GM18907 (cell line): ENCODE measurements at regions not wholly inside any gene's neighbourhood (a gene's known extent, or its start where the extent isn't known, plus 50 kb on each side); places are given as distances from the start of the nearest gene placed in this dataset.

ENCODE experiments used
- ATAC-seq: cut with Tn5 transposase; IDR thresholded peaks from one replicate; pipeline ENCODE4 v1.9.1; 2021; ENCODE audit warnings: mild to moderate bottlenecking, moderate library complexity; ENCODE audit not compliant: unreplicated experiment

- ATAC-seq = no peak
These were observed 481.0 kb upstream of the ADAMTS5 start for GRCh38 chr21:27447843-27448242.

- ATAC-seq = no peak
These were observed 462.9 kb upstream of the ADAMTS5 start for GRCh38 chr21:27429710-27430341.

- no peak for ATAC-seq
These were observed 459.3 kb upstream of the ADAMTS5 start for GRCh38 chr21:27426196-27426595.

GRCh38 chr21:27425574-27425973 is 458.7 kb upstream of the ADAMTS5 start:
- ATAC-seq = no peak

- no peak for ATAC-seq
These were observed 458.3 kb upstream of the ADAMTS5 start for GRCh38 chr21:27425172-27425571.

GRCh38 chr21:27424601-27425000 is 457.7 kb upstream of the ADAMTS5 start:
- no peak for ATAC-seq

- ATAC-seq = no peak
These were observed 457.2 kb upstream of the ADAMTS5 start for GRCh38 chr21:27423906-27424595.

- ATAC-seq = no peak
These were observed 456.1 kb upstream of the ADAMTS5 start for GRCh38 chr21:27423038-27423437.

GRCh38 chr21:27422435-27422834 is 455.5 kb upstream of the ADAMTS5 start:
- no peak for ATAC-seq

- ATAC-seq = no peak
These were observed 454.8 kb upstream of the ADAMTS5 start for GRCh38 chr21:27421654-27422053.

GRCh38 chr21:27419153-27419552 is 452.3 kb upstream of the ADAMTS5 start:
- ATAC-seq = no peak

GRCh38 chr21:27418346-27418745 is 451.5 kb upstream of the ADAMTS5 start:
- ATAC-seq = no peak

GRCh38 chr21:27412530-27412929 is 445.6 kb upstream of the ADAMTS5 start:
- ATAC-seq = no peak

- ATAC-seq = no peak
These were observed 441.9 kb upstream of the ADAMTS5 start for GRCh38 chr21:27408826-27409225.

GRCh38 chr21:27407271-27407670 is 440.4 kb upstream of the ADAMTS5 start:
- ATAC-seq = no peak

- ATAC-seq = no peak
These were observed 439.6 kb upstream of the ADAMTS5 start for GRCh38 chr21:27406300-27407009.

GRCh38 chr21:27403011-27403410 is 436.1 kb upstream of the ADAMTS5 start:
- ATAC-seq = no peak

GRCh38 chr21:27400045-27400444 is 433.2 kb upstream of the ADAMTS5 start:
- no peak for ATAC-seq

GRCh38 chr21:27397578-27397977 is 430.7 kb upstream of the ADAMTS5 start:
- ATAC-seq = no peak

- no peak for ATAC-seq
These were observed 426.8 kb upstream of the ADAMTS5 start for GRCh38 chr21:27393726-27394125.

- ATAC-seq = no peak
These were observed 425.1 kb upstream of the ADAMTS5 start for GRCh38 chr21:27391990-27392389.

- no peak for ATAC-seq
These were observed 423.5 kb upstream of the ADAMTS5 start for GRCh38 chr21:27390384-27390783.
